ENCODE measurements at regions not wholly inside any gene's neighbourhood (a gene's known extent, or its start where the extent isn't known, plus 50 kb on each side); places are given as distances from the start of the nearest gene placed in this dataset.

DNA sequence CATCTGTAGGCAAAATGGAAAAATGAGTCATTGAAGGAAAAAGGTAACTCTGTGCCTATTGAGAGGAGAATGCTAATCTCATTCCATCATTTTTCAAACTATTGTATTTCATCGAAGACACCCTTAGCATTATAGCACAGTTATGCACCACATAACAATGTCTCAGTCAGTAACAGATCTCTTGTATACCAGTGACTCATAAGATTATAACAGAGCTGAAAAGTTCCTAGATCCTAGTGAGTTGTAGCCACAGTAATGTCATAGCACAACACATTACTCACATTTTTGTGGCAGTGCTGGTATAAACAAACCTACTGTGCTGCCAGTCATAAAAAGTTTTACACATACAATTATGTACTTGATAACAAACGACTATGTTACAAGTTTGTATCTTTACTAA is 1077.6 kb downstream of the DIAPH3 start:
- Histone ChIP-seq H3K9me3 (replicated peaks; ENCODE audit: control insufficient read depth, insufficient read depth, low read length) (no peaks in the 10 kb centered on the region), H4K20me1 (ENCODE audit: control insufficient read depth, insufficient read depth) (no peaks in the 10 kb centered on the region), H3K27ac (ENCODE audit: control insufficient read depth, insufficient read depth) (no peak overlapping the region), H2AFZ (ENCODE audit: control insufficient read depth, low read depth, low read length) (no peak overlapping the region), H3K9ac (ENCODE audit: control insufficient read depth, insufficient read depth, low read length) (no peak overlapping the region), H3K36me3 (ENCODE audit: control insufficient read depth in 2 of 2, insufficient read depth in 2 of 2, low read length in 1 of 2) (no peaks in the 10 kb centered on the region), H3K79me2 (ENCODE audit: control insufficient read depth, insufficient read depth, low read length) (no peaks in the 10 kb centered on the region), H3K4me1 (ENCODE audit: control insufficient read depth, insufficient read depth, low read length) (no peaks in the 10 kb centered on the region), H3K4me2 (ENCODE audit: control insufficient read depth, insufficient read depth) (no peak overlapping the region), H3K4me3 (no peak overlapping the region), H3K27me3 (replicated peaks in 1 of 2; ENCODE audit: control insufficient read depth in 2 of 2, insufficient read depth in 2 of 2, low read length in 1 of 2) (no peaks in the 10 kb centered on the region)
- ChIA-PET POLR2A (no interaction called here), SMC1A (ENCODE audit: uncharacterized antibody, unreplicated experiment) (interaction anchor here (1.5 kb wide), 1 partner anchor 15 kb away, joined by 3 read pairs; no protein-coding TSS in a partner anchor), RAD21 (ENCODE audit: unreplicated experiment) (no interaction called here), CTCF (no interaction called here)
- intact Hi-C loops (cut with micrococcal nuclease; ENCODE audit: unreplicated experiment) (no loop called here), in situ Hi-C loops (cut with MboI) (no loop called here)
- DNase-seq (ENCODE audit: low read depth, low spot score) (no peak), ATAC-seq (no peak), FAIRE-seq (no peak)
- 23% methylated on average over 2 of the region's 2 CpGs for WGBS (ENCODE audit: insufficient coverage, insufficient replicate concordance, low lambda C conversion rate, missing lambda C conversion rate)
- BruUV-seq (replicated peaks), result no TSS peak
- TF ChIP-seq MYB (IDR thresholded peaks at IDR 0.05; ENCODE audit: borderline replicate concordance, low read depth, low read length) (no peak), POLR2AphosphoS2 (IDR thresholded peaks at IDR 0.05; ENCODE audit: low read depth, low read length) (no peak), ZNF384 (IDR thresholded peaks at IDR 0.05; ENCODE audit: borderline replicate concordance, low read depth, low read length) (no peak), KLF5 (IDR thresholded peaks at IDR 0.05; ENCODE audit: partially characterized antibody) (no peak), KAT2A (conservative IDR thresholded peaks at IDR 0.05; ENCODE audit: control insufficient read depth, low read depth, low read length) (no peak), RCOR1 (conservative IDR thresholded peaks at IDR 0.05; ENCODE audit: low read depth, low read length) (no peak), BRCA1 (IDR thresholded peaks at IDR 0.05; ENCODE audit: low read depth, low read length) (no peak), HDAC2 (IDR thresholded peaks at IDR 0.05) (no peak)
- TF ChIP-seq, protein P1, sequence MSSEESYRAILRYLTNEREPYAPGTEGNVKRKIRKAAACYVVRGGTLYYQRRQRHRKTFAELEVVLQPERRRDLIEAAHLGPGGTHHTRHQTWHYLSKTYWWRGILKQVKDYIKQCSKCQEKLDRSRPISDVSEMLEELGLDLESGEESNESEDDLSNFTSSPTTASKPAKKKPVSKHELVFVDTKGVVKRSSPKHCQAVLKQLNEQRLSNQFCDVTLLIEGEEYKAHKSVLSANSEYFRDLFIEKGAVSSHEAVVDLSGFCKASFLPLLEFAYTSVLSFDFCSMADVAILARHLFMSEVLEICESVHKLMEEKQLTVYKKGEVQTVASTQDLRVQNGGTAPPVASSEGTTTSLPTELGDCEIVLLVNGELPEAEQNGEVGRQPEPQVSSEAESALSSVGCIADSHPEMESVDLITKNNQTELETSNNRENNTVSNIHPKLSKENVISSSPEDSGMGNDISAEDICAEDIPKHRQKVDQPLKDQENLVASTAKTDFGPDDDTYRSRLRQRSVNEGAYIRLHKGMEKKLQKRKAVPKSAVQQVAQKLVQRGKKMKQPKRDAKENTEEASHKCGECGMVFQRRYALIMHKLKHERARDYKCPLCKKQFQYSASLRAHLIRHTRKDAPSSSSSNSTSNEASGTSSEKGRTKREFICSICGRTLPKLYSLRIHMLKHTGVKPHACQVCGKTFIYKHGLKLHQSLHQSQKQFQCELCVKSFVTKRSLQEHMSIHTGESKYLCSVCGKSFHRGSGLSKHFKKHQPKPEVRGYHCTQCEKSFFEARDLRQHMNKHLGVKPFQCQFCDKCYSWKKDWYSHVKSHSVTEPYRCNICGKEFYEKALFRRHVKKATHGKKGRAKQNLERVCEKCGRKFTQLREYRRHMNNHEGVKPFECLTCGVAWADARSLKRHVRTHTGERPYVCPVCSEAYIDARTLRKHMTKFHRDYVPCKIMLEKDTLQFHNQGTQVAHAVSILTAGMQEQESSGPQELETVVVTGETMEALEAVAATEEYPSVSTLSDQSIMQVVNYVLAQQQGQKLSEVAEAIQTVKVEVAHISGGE (CRISPR knock-in tag; IDR thresholded peaks at IDR 0.05), result no peak
- TF ChIP-seq, protein P2, sequence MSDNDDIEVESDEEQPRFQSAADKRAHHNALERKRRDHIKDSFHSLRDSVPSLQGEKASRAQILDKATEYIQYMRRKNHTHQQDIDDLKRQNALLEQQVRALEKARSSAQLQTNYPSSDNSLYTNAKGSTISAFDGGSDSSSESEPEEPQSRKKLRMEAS (IDR thresholded peaks at IDR 0.05; ENCODE audit: low read depth, low read length), result no peak
- TF ChIP-seq, protein P3, sequence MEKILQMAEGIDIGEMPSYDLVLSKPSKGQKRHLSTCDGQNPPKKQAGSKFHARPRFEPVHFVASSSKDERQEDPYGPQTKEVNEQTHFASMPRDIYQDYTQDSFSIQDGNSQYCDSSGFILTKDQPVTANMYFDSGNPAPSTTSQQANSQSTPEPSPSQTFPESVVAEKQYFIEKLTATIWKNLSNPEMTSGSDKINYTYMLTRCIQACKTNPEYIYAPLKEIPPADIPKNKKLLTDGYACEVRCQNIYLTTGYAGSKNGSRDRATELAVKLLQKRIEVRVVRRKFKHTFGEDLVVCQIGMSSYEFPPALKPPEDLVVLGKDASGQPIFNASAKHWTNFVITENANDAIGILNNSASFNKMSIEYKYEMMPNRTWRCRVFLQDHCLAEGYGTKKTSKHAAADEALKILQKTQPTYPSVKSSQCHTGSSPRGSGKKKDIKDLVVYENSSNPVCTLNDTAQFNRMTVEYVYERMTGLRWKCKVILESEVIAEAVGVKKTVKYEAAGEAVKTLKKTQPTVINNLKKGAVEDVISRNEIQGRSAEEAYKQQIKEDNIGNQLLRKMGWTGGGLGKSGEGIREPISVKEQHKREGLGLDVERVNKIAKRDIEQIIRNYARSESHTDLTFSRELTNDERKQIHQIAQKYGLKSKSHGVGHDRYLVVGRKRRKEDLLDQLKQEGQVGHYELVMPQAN (conservative IDR thresholded peaks at IDR 0.05), result no peak
- TF ChIP-seq, protein P4, sequence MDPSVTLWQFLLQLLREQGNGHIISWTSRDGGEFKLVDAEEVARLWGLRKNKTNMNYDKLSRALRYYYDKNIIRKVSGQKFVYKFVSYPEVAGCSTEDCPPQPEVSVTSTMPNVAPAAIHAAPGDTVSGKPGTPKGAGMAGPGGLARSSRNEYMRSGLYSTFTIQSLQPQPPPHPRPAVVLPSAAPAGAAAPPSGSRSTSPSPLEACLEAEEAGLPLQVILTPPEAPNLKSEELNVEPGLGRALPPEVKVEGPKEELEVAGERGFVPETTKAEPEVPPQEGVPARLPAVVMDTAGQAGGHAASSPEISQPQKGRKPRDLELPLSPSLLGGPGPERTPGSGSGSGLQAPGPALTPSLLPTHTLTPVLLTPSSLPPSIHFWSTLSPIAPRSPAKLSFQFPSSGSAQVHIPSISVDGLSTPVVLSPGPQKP (IDR thresholded peaks at IDR 0.05; ENCODE audit: low read depth, low read length), result no peak
- TF ChIP-seq, protein P5, sequence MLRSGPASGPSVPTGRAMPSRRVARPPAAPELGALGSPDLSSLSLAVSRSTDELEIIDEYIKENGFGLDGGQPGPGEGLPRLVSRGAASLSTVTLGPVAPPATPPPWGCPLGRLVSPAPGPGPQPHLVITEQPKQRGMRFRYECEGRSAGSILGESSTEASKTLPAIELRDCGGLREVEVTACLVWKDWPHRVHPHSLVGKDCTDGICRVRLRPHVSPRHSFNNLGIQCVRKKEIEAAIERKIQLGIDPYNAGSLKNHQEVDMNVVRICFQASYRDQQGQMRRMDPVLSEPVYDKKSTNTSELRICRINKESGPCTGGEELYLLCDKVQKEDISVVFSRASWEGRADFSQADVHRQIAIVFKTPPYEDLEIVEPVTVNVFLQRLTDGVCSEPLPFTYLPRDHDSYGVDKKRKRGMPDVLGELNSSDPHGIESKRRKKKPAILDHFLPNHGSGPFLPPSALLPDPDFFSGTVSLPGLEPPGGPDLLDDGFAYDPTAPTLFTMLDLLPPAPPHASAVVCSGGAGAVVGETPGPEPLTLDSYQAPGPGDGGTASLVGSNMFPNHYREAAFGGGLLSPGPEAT (IDR thresholded peaks at IDR 0.05; ENCODE audit: low read depth), result no peak
- TF ChIP-seq, protein P6, sequence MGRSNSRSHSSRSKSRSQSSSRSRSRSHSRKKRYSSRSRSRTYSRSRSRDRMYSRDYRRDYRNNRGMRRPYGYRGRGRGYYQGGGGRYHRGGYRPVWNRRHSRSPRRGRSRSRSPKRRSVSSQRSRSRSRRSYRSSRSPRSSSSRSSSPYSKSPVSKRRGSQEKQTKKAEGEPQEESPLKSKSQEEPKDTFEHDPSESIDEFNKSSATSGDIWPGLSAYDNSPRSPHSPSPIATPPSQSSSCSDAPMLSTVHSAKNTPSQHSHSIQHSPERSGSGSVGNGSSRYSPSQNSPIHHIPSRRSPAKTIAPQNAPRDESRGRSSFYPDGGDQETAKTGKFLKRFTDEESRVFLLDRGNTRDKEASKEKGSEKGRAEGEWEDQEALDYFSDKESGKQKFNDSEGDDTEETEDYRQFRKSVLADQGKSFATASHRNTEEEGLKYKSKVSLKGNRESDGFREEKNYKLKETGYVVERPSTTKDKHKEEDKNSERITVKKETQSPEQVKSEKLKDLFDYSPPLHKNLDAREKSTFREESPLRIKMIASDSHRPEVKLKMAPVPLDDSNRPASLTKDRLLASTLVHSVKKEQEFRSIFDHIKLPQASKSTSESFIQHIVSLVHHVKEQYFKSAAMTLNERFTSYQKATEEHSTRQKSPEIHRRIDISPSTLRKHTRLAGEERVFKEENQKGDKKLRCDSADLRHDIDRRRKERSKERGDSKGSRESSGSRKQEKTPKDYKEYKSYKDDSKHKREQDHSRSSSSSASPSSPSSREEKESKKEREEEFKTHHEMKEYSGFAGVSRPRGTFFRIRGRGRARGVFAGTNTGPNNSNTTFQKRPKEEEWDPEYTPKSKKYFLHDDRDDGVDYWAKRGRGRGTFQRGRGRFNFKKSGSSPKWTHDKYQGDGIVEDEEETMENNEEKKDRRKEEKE (IDR thresholded peaks at IDR 0.05), result no peak
